ENCODE measurements at regions not wholly inside any gene's neighbourhood (a gene's known extent, or its start where the extent isn't known, plus 50 kb on each side); places are given as distances from the start of the nearest gene placed in this dataset.

DNA sequence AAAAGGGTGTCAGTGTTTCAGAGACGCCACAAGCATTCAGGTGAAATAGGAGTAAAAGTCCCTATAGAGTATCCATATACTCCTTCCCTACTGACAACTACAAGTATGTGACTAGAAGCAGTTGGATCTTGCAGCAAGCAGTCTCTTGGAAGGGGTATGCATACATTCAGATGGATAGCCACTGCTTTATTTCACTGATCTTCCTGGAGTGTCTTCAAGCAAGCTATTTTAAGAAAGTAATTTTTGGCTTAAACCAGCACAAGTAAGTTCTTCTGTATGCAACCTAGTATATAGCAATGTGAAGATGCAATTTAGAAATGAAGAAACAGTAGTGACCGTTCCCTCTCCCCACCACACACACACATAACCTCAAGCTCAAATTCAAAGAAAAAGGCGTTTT, 446.8 kb upstream of the CDH18 start:
- no peak for DNase-seq (ENCODE audit: low read depth)

DNA sequence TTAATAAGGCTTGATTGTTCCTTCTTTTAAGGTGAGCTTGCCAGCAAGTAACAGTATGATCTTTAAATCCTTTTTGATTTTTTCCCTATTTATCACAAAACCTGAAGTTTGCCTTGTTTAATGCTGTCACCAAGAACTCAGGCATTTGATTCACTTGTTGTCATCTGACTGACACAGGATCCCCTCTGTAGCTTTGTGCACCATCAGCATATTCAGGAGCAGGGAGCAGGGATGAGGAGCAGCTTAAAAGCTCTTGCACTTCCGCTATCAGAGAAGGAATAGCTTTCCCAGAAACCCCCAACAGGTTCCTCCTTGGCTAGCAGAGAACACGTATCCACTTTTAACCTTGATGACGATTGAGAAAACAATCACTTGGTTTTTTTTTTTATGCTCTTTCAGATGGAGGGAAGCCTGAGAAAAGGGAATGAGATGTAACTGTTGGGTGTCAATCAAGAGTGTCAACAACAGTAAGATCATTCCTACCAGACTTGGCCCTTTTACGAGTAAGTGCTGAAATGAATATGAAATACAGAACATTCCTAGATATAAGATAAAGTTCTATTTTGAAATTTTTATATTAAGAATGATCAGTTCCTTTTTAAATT, 433.1 kb upstream of the CDH18 start:
- no peak for DNase-seq (ENCODE audit: low read depth)

Data from GM04503 (cell line).